ENCODE measurements at regions not wholly inside any gene's neighbourhood (a gene's known extent, or its start where the extent isn't known, plus 50 kb on each side); places are given as distances from the start of the nearest gene placed in this dataset.

GRCh38 chr16:74052016-74052415 is 244.6 kb upstream of the PSMD7 start:
- no peaks in the 10 kb centered on the region for H3K36me3 Mint-ChIP-seq
- no peak overlapping the region for H3K27ac Mint-ChIP-seq
- DNase-seq (ENCODE audit: extremely low spot score, unreplicated experiment), result no peak
- no peak overlapping the region for H3K4me3 Mint-ChIP-seq
- H3K27me3 Mint-ChIP-seq, result no peaks in the 10 kb centered on the region
- H3K9me3 Mint-ChIP-seq, result peaks cover 17% of the 10 kb centered on the region
- no peak for TF ChIP-seq CTCF (conservative IDR thresholded peaks at IDR 0.05)
- no peaks in the 10 kb centered on the region for H3K4me1 Mint-ChIP-seq (ENCODE audit: unreplicated experiment)

- Mint-ChIP-seq H3K4me1 (ENCODE audit: unreplicated experiment) (no peaks in the 10 kb centered on the region), H3K36me3 (no peaks in the 10 kb centered on the region), H3K27ac (no peak overlapping the region), H3K27me3 (no peaks in the 10 kb centered on the region), H3K9me3 (no peaks in the 10 kb centered on the region), H3K4me3 (no peak overlapping the region)
- no peak for DNase-seq (ENCODE audit: extremely low spot score, unreplicated experiment)
- TF ChIP-seq CTCF (conservative IDR thresholded peaks at IDR 0.05), result no peak
These were observed 247.6 kb upstream of the PSMD7 start for GRCh38 chr16:74049027-74049426.

GRCh38 chr16:74046524-74046923 is 250.1 kb upstream of the PSMD7 start:
- Mint-ChIP-seq H3K4me1 (ENCODE audit: unreplicated experiment) (no peaks in the 10 kb centered on the region), H3K27me3 (no peaks in the 10 kb centered on the region), H3K9me3 (no peaks in the 10 kb centered on the region), H3K27ac (no peak overlapping the region), H3K36me3 (no peaks in the 10 kb centered on the region), H3K4me3 (no peak overlapping the region)
- DNase-seq (ENCODE audit: extremely low spot score, unreplicated experiment), result no peak
- no peak for TF ChIP-seq CTCF (conservative IDR thresholded peaks at IDR 0.05)

GRCh38 chr16:74045513-74045912 is 251.1 kb upstream of the PSMD7 start:
- TF ChIP-seq CTCF (conservative IDR thresholded peaks at IDR 0.05), result no peak
- H3K27me3 Mint-ChIP-seq, result no peaks in the 10 kb centered on the region
- H3K4me3 Mint-ChIP-seq, result no peak overlapping the region
- H3K36me3 Mint-ChIP-seq, result no peaks in the 10 kb centered on the region
- no peaks in the 10 kb centered on the region for H3K9me3 Mint-ChIP-seq
- no peaks in the 10 kb centered on the region for H3K4me1 Mint-ChIP-seq (ENCODE audit: unreplicated experiment)
- DNase-seq (ENCODE audit: extremely low spot score, unreplicated experiment), result no peak
- H3K27ac Mint-ChIP-seq, result no peak overlapping the region

GRCh38 chr16:74035816-74036215 is 260.8 kb upstream of the PSMD7 start:
- TF ChIP-seq CTCF (conservative IDR thresholded peaks at IDR 0.05), result peak; percentile 74
- no peaks in the 10 kb centered on the region for H3K36me3 Mint-ChIP-seq
- no peaks in the 10 kb centered on the region for H3K27me3 Mint-ChIP-seq
- H3K4me3 Mint-ChIP-seq, result no peak overlapping the region
- H3K9me3 Mint-ChIP-seq, result no peaks in the 10 kb centered on the region
- H3K27ac Mint-ChIP-seq, result no peak overlapping the region
- peaks cover 39% of the 10 kb centered on the region for H3K4me1 Mint-ChIP-seq (ENCODE audit: unreplicated experiment)
- DNase-seq (ENCODE audit: extremely low spot score, unreplicated experiment), result no peak

- H3K27ac Mint-ChIP-seq, result no peak overlapping the region
These were observed 261.8 kb upstream of the PSMD7 start for GRCh38 chr16:74034862-74035261.

More at GRCh38 chr16:74034862-74035261, 261.8 kb upstream of the PSMD7 start:
- peaks cover 49% of the 10 kb centered on the region for H3K4me1 Mint-ChIP-seq (ENCODE audit: unreplicated experiment)
- peak overlapping the region; percentile 2 for H3K4me3 Mint-ChIP-seq
- no peaks in the 10 kb centered on the region for H3K9me3 Mint-ChIP-seq
- H3K27me3 Mint-ChIP-seq, result no peaks in the 10 kb centered on the region
- DNase-seq (ENCODE audit: extremely low spot score, unreplicated experiment), result no peak
- H3K36me3 Mint-ChIP-seq, result no peaks in the 10 kb centered on the region
- TF ChIP-seq CTCF (conservative IDR thresholded peaks at IDR 0.05), result peak; percentile 81
